ENCODE measurements at regions not wholly inside any gene's neighbourhood (a gene's known extent, or its start where the extent isn't known, plus 50 kb on each side); places are given as distances from the start of the nearest gene placed in this dataset.

GRCh38 chr9:117821954-117822353, 117.8 kb downstream of the TLR4 start:
- TF ChIP-seq POLR2AphosphoS5 (IDR thresholded peaks at IDR 0.05), result no peak
- TF ChIP-seq, protein P1, sequence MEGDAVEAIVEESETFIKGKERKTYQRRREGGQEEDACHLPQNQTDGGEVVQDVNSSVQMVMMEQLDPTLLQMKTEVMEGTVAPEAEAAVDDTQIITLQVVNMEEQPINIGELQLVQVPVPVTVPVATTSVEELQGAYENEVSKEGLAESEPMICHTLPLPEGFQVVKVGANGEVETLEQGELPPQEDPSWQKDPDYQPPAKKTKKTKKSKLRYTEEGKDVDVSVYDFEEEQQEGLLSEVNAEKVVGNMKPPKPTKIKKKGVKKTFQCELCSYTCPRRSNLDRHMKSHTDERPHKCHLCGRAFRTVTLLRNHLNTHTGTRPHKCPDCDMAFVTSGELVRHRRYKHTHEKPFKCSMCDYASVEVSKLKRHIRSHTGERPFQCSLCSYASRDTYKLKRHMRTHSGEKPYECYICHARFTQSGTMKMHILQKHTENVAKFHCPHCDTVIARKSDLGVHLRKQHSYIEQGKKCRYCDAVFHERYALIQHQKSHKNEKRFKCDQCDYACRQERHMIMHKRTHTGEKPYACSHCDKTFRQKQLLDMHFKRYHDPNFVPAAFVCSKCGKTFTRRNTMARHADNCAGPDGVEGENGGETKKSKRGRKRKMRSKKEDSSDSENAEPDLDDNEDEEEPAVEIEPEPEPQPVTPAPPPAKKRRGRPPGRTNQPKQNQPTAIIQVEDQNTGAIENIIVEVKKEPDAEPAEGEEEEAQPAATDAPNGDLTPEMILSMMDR (IDR thresholded peaks at IDR 0.05), result no peak
- no peak for TF ChIP-seq POLR2A (IDR thresholded peaks at IDR 0.05; ENCODE audit: low read depth)

Data from esophagus muscularis mucosa (tissue), 3 donors.